Vagina (tissue), 2 donors: ENCODE measurements at regions not wholly inside any gene's neighbourhood (a gene's known extent, or its start where the extent isn't known, plus 50 kb on each side); places are given as distances from the start of the nearest gene placed in this dataset.

Source experiments
- POLR2AphosphoS5 ChIP-seq, 2 donors: sonication (generic); formaldehyde crosslinking; IDR thresholded peaks; one replicate each; pipeline ENCODE4 v1.9.0; 2017; ENCODE audit warnings: antibody characterized with exemption in 2 of 2, mild to moderate bottlenecking in 2 of 2, low read depth in 1 of 2; ENCODE audit not compliant: insufficient read depth in 1 of 2
- TF ChIP-seq, protein P1 (sequence below), 3 experiments: fragments of 450-650 bp in 2 of 3; fragments of 200-600 bp in 1 of 3; sonication (generic) in 1 of 3; IDR thresholded peaks; one replicate each; pipeline ENCODE4 v1.5.1; 2017 to 2019; ENCODE audit warnings: antibody characterized with exemption in 3 of 3, mild to moderate bottlenecking in 2 of 3, moderate library complexity in 2 of 3

DNA sequence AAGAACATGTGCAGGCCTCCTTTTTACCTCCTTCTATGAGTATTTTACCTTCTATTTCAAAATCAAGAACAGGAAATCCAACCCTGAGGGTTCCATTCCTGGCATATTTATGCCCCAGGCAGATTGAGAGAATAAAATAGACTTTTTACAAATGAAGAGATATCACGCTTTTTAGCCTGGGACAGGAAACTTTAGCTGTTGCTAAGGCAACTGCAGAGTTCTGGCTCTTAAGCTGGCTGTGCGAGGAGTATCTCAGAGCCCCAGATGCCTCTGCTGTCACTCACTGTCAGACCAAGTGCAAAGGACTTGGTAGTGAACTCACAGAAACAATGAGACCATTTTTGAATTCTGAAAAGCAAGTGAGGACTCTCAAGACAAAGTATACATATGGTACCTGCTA is 69.5 kb upstream of the HSPB3 start:
- TF ChIP-seq, protein P1, sequence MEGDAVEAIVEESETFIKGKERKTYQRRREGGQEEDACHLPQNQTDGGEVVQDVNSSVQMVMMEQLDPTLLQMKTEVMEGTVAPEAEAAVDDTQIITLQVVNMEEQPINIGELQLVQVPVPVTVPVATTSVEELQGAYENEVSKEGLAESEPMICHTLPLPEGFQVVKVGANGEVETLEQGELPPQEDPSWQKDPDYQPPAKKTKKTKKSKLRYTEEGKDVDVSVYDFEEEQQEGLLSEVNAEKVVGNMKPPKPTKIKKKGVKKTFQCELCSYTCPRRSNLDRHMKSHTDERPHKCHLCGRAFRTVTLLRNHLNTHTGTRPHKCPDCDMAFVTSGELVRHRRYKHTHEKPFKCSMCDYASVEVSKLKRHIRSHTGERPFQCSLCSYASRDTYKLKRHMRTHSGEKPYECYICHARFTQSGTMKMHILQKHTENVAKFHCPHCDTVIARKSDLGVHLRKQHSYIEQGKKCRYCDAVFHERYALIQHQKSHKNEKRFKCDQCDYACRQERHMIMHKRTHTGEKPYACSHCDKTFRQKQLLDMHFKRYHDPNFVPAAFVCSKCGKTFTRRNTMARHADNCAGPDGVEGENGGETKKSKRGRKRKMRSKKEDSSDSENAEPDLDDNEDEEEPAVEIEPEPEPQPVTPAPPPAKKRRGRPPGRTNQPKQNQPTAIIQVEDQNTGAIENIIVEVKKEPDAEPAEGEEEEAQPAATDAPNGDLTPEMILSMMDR (IDR thresholded peaks at IDR 0.05) = no peak
- no peak for TF ChIP-seq POLR2AphosphoS5 (IDR thresholded peaks at IDR 0.05; ENCODE audit: insufficient read depth in 1 of 2, low read depth in 1 of 2)
